T-helper 2 cell treated with Interferon-gamma antibody and Interleukin-4, amounts not matched to agents 5 μg/mL and 100 μg/mL, for 36 hours (primary cell): ENCODE measurements at regions not wholly inside any gene's neighbourhood (a gene's known extent, or its start where the extent isn't known, plus 50 kb on each side); places are given as distances from the start of the nearest gene placed in this dataset.

Source experiments
- DNase-seq: peaks from one replicate; pipeline ENCODE4 v3.0.0; 2021; ENCODE audit warnings: low spot score
- H3K27ac Mint-ChIP-seq: one replicate; pipeline ENCODE4 v1.8.0; 2021; ENCODE audit warnings: mild to moderate bottlenecking, mixed read lengths
- H3K27me3 Mint-ChIP-seq: one replicate; pipeline ENCODE4 v1.8.0; 2021; ENCODE audit warnings: low read depth, mixed read lengths
- H3K36me3 Mint-ChIP-seq: one replicate; pipeline ENCODE4 v1.8.0; 2021; ENCODE audit warnings: low read depth, mixed read lengths
- H3K4me1 Mint-ChIP-seq: one replicate; pipeline ENCODE4 v1.8.0; 2021; ENCODE audit warnings: low read depth, mixed read lengths
- H3K4me3 Mint-ChIP-seq: one replicate; pipeline ENCODE4 v1.8.0; 2022; ENCODE audit warnings: mild to moderate bottlenecking, moderate library complexity, mixed read lengths
- H3K9me3 Mint-ChIP-seq: one replicate; pipeline ENCODE4 v1.8.0; 2021; ENCODE audit warnings: mixed read lengths

- Mint-ChIP-seq H3K27me3 (no peaks in the 10 kb centered on the region), H3K4me1 (no peaks in the 10 kb centered on the region), H3K36me3 (no peaks in the 10 kb centered on the region), H3K9me3 (peaks cover 14% of the 10 kb centered on the region), H3K27ac (no peak overlapping the region), H3K4me3 (no peak overlapping the region)
- no peak for DNase-seq
Measured at GRCh38 chr4:30822911-30823551, 102.9 kb downstream of the PCDH7 start.

GRCh38 chr4:30825008-30825770 is 105.0 kb downstream of the PCDH7 start:
- no peaks in the 10 kb centered on the region for H3K36me3 Mint-ChIP-seq
- no peak for DNase-seq
- H3K27me3 Mint-ChIP-seq: no peaks in the 10 kb centered on the region

GRCh38 chr4:30828264-30828926 is 108.2 kb downstream of the PCDH7 start:
- Mint-ChIP-seq H3K27me3 (no peaks in the 10 kb centered on the region), H3K36me3 (no peaks in the 10 kb centered on the region), H3K4me1 (no peaks in the 10 kb centered on the region), H3K9me3 (peaks cover 21% of the 10 kb centered on the region), H3K4me3 (no peak overlapping the region), H3K27ac (no peak overlapping the region)
- DNase-seq: no peak

More at GRCh38 chr4:30825008-30825770, 105.0 kb downstream of the PCDH7 start:
- Mint-ChIP-seq H3K4me1 (no peaks in the 10 kb centered on the region), H3K27ac (no peak overlapping the region), H3K4me3 (no peak overlapping the region), H3K9me3 (peaks cover 13% of the 10 kb centered on the region)

GRCh38 chr4:30832639-30833038 is 112.5 kb downstream of the PCDH7 start:
- no peak overlapping the region for H3K27ac Mint-ChIP-seq
- DNase-seq: no peak
- no peaks in the 10 kb centered on the region for H3K27me3 Mint-ChIP-seq
- H3K9me3 Mint-ChIP-seq: peaks cover 13% of the 10 kb centered on the region
- H3K36me3 Mint-ChIP-seq: no peaks in the 10 kb centered on the region
- no peak overlapping the region for H3K4me3 Mint-ChIP-seq
- H3K4me1 Mint-ChIP-seq: no peaks in the 10 kb centered on the region

- Mint-ChIP-seq H3K27ac (no peak overlapping the region), H3K27me3 (no peaks in the 10 kb centered on the region), H3K9me3 (peaks cover 13% of the 10 kb centered on the region), H3K36me3 (no peaks in the 10 kb centered on the region), H3K4me1 (no peaks in the 10 kb centered on the region), H3K4me3 (no peak overlapping the region)
- no peak for DNase-seq
Measured at GRCh38 chr4:30833206-30833605, 113.0 kb downstream of the PCDH7 start.

- H3K4me3 Mint-ChIP-seq: no peak overlapping the region
- peaks cover 13% of the 10 kb centered on the region for H3K9me3 Mint-ChIP-seq
- H3K36me3 Mint-ChIP-seq: no peaks in the 10 kb centered on the region
- no peaks in the 10 kb centered on the region for H3K4me1 Mint-ChIP-seq
- DNase-seq: no peak
- no peak overlapping the region for H3K27ac Mint-ChIP-seq
- H3K27me3 Mint-ChIP-seq: no peaks in the 10 kb centered on the region
Measured at GRCh38 chr4:30835044-30835443, 114.9 kb downstream of the PCDH7 start.

- Mint-ChIP-seq H3K4me3 (no peak overlapping the region), H3K36me3 (no peaks in the 10 kb centered on the region), H3K4me1 (no peaks in the 10 kb centered on the region), H3K27me3 (no peaks in the 10 kb centered on the region), H3K27ac (no peak overlapping the region), H3K9me3 (peaks cover 13% of the 10 kb centered on the region)
- no peak for DNase-seq
Measured at GRCh38 chr4:30836231-30836630, 116.1 kb downstream of the PCDH7 start.

GRCh38 chr4:30837131-30837539 is 117.0 kb downstream of the PCDH7 start:
- DNase-seq: no peak
- no peaks in the 10 kb centered on the region for H3K4me1 Mint-ChIP-seq
- no peak overlapping the region for H3K27ac Mint-ChIP-seq
- no peaks in the 10 kb centered on the region for H3K27me3 Mint-ChIP-seq
- peaks cover 12% of the 10 kb centered on the region for H3K9me3 Mint-ChIP-seq
- H3K4me3 Mint-ChIP-seq: no peak overlapping the region
- H3K36me3 Mint-ChIP-seq: no peaks in the 10 kb centered on the region

GRCh38 chr4:30837861-30838260 is 117.7 kb downstream of the PCDH7 start:
- no peaks in the 10 kb centered on the region for H3K36me3 Mint-ChIP-seq
- H3K4me1 Mint-ChIP-seq: no peaks in the 10 kb centered on the region
- no peak for DNase-seq
- no peak overlapping the region for H3K4me3 Mint-ChIP-seq
- H3K27ac Mint-ChIP-seq: no peak overlapping the region
- H3K9me3 Mint-ChIP-seq: peaks cover 7% of the 10 kb centered on the region
- H3K27me3 Mint-ChIP-seq: no peaks in the 10 kb centered on the region

- Mint-ChIP-seq H3K4me3 (no peak overlapping the region), H3K9me3 (peaks cover 6% of the 10 kb centered on the region), H3K27ac (no peak overlapping the region), H3K36me3 (no peaks in the 10 kb centered on the region), H3K27me3 (no peaks in the 10 kb centered on the region), H3K4me1 (no peaks in the 10 kb centered on the region)
- no peak for DNase-seq
Measured at GRCh38 chr4:30838331-30838730, 118.2 kb downstream of the PCDH7 start.

- no peak overlapping the region for H3K27ac Mint-ChIP-seq
- no peaks in the 10 kb centered on the region for H3K9me3 Mint-ChIP-seq
- H3K27me3 Mint-ChIP-seq: no peaks in the 10 kb centered on the region
- no peak overlapping the region for H3K4me3 Mint-ChIP-seq
- no peaks in the 10 kb centered on the region for H3K4me1 Mint-ChIP-seq
- H3K36me3 Mint-ChIP-seq: no peaks in the 10 kb centered on the region
- no peak for DNase-seq
Measured at GRCh38 chr4:30839583-30840520, 119.7 kb downstream of the PCDH7 start.

- Mint-ChIP-seq H3K4me3 (no peak overlapping the region), H3K36me3 (no peaks in the 10 kb centered on the region), H3K27ac (no peak overlapping the region), H3K27me3 (no peaks in the 10 kb centered on the region), H3K4me1 (no peaks in the 10 kb centered on the region), H3K9me3 (no peaks in the 10 kb centered on the region)
- DNase-seq: no peak
Measured at GRCh38 chr4:30840571-30840970, 120.4 kb downstream of the PCDH7 start.

GRCh38 chr4:30842142-30842541 is 122.0 kb downstream of the PCDH7 start:
- DNase-seq: no peak
- Mint-ChIP-seq H3K4me1 (no peaks in the 10 kb centered on the region), H3K27ac (no peak overlapping the region), H3K9me3 (no peaks in the 10 kb centered on the region), H3K4me3 (no peak overlapping the region), H3K27me3 (no peaks in the 10 kb centered on the region), H3K36me3 (no peaks in the 10 kb centered on the region)
